Naive B cell (primary cell): ENCODE measurements at regions not wholly inside any gene's neighbourhood (a gene's known extent, or its start where the extent isn't known, plus 50 kb on each side); places are given as distances from the start of the nearest gene placed in this dataset.
A peak's percentile ranks its signal among the peaks of the same experiment; 100 is the strongest.

ENCODE experiments used
- ATAC-seq, 2 donors: fragments of 150-1000 bp; cut with Tn5 transposase; 2 replicates each; pipeline ENCODE4 v1.10.0; 2021; ENCODE audit warnings: low read depth in 2 of 2, mild to moderate bottlenecking in 2 of 2, moderate library complexity in 2 of 2
- DNase-seq: peaks from one replicate; pipeline ENCODE4 v3.0.0; 2022
- H3K27ac Mint-ChIP-seq, 6 donors: one replicate each; pipeline ENCODE4 v1.8.0; 2020 to 2022; ENCODE audit warnings: mild to moderate bottlenecking in 6 of 6, mixed read lengths in 6 of 6, moderate library complexity in 5 of 6, inconsistent platforms in 2 of 6
- H3K27me3 Mint-ChIP-seq, 3 donors: one replicate each; pipeline ENCODE4 v1.8.0; 2021 to 2022; ENCODE audit warnings: mixed read lengths in 3 of 3, mild to moderate bottlenecking in 1 of 3
- H3K36me3 Mint-ChIP-seq, 2 donors: one replicate each; pipeline ENCODE4 v1.8.0; 2020 to 2022; ENCODE audit warnings: mixed read lengths in 2 of 2, inconsistent platforms in 1 of 2, mild to moderate bottlenecking in 1 of 2
- H3K4me1 Mint-ChIP-seq, 3 donors: one replicate each; pipeline ENCODE4 v1.8.0; 2020 to 2022; ENCODE audit warnings: mixed read lengths in 3 of 3, inconsistent platforms in 1 of 3, mild to moderate bottlenecking in 1 of 3, moderate library complexity in 1 of 3
- H3K4me3 Mint-ChIP-seq, 8 donors: one replicate each; pipeline ENCODE4 v1.8.0; 2020 to 2022; ENCODE audit warnings: mild to moderate bottlenecking in 8 of 8, mixed read lengths in 8 of 8, moderate library complexity in 8 of 8, inconsistent platforms in 2 of 8
- H3K9me3 Mint-ChIP-seq, 7 donors: one replicate each; pipeline ENCODE4 v1.8.0; 2020 to 2022; ENCODE audit warnings: mixed read lengths in 7 of 7, mild to moderate bottlenecking in 5 of 7, inconsistent platforms in 2 of 7, moderate library complexity in 1 of 7

DNA sequence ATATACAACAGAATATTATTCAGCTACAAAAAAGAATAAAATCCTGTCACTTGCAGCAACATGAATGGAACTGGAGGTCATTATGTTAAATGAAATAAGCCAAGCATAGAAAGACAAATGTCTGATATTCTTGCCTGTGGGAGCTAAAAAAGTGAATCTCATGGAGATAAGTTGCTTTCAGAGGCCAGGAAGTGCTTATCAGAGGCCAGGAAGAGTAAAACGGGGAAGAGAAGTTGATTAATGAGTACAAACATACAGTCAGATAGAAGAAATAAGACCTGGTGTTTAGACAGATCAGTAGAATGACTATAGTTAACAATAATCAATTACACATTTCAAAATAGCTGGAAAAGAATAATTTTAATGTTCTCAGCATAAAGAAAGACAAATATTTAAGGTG, 54.4 kb upstream of the CPHXL start:
- H3K9me3 Mint-ChIP-seq = no peaks in the 10 kb centered on the region
- H3K36me3 Mint-ChIP-seq = no peaks in the 10 kb centered on the region
- H3K27ac Mint-ChIP-seq = no peak overlapping the region
- no peak for DNase-seq
- H3K4me1 Mint-ChIP-seq = no peaks in the 10 kb centered on the region
- no peak for ATAC-seq
- no peak overlapping the region for H3K4me3 Mint-ChIP-seq
- H3K27me3 Mint-ChIP-seq = peaks cover 42 to 69% (median 59%) of the 10 kb centered on the region in 3 donors

DNA sequence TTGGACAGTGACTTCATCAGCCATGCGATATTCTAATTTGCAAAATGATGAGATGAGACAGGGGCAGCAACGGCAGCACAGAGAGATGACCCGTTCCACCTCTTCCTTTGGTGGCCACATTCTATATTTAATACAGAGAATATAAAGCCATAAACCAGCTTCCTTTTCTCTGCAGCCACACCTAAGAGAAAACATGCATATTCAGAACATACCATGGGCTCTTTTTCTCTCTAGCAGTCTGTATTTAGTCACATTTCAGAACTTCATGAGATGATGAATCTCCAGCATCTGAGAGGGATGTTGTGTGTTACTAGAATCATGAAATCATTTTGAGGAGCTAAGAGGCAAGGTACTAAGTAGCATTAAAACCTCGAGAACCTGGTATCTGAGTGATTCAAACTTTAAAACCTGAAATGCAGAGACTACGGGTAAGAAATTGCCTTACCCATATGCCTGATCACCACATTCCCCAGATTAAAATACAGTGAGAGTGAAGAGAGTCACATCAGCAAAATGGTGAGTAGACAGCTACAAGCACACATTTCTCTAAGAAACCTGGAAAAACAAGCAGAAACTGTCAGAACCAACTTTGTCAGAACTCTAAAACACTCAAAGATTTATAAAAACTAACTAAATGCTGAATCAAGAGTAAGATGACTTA, 55.5 kb upstream of the CPHXL start:
- Mint-ChIP-seq H3K27ac (no peak overlapping the region), H3K9me3 (no peaks in the 10 kb centered on the region), H3K36me3 (no peaks in the 10 kb centered on the region), H3K27me3 (peaks cover 35 to 65% (median 56%) of the 10 kb centered on the region in 3 donors), H3K4me1 (no peaks in the 10 kb centered on the region), H3K4me3 (no peak overlapping the region)
- ATAC-seq = no peak
- no peak for DNase-seq

DNA sequence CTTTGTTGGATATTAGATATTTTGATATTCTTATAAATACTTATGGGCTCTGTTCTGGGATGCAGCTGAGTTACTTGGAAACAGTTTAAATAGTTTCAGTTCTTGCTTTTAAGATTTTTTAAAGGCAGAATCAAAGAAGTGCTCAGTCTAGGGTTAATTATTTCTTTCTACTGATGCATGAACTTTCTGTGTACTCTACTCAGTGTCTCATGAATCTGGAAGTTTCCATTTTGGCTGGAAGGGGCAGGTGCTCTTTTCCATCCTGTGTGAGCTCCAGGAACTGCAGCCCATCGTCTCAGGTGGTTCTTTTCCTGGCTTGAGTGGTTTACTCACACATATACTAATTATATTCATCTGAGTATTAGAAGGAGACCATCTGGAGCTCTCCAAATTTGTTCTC, 61.1 kb upstream of the CPHXL start:
- DNase-seq (no peak), ATAC-seq (no peak)
- Mint-ChIP-seq H3K9me3 (no peaks in the 10 kb centered on the region), H3K27me3 (peaks cover 37 to 65% (median 49%) of the 10 kb centered on the region in 3 donors), H3K4me3 (no peak overlapping the region), H3K36me3 (no peaks in the 10 kb centered on the region), H3K4me1 (no peaks in the 10 kb centered on the region), H3K27ac (no peak overlapping the region)

DNA sequence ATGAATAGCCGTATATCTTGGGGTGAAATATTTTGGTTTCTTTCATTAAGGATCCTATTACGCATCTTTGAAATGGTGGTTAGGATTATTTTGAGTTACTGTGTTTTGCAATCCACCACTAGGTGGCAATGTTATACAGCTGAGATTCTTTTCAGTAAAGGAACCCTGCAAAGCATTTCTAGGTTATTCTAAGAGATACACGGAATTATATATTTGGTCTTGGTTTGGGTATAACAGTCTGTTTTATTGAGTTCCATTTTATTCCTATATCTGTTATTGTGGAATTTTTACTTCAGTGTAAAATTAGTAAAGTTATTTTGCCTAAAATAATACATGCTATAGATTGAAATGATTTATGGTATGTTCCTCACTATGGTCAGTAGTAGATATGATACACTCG, 62.9 kb upstream of the CPHXL start:
- H3K4me3 Mint-ChIP-seq = no peak overlapping the region
- no peaks in the 10 kb centered on the region for H3K4me1 Mint-ChIP-seq
- peaks cover 24 to 57% (median 38%) of the 10 kb centered on the region in 3 donors for H3K27me3 Mint-ChIP-seq
- no peaks in the 10 kb centered on the region for H3K9me3 Mint-ChIP-seq
- no peak for ATAC-seq
- no peaks in the 10 kb centered on the region for H3K36me3 Mint-ChIP-seq
- peak; percentile 15 for DNase-seq
- H3K27ac Mint-ChIP-seq = no peak overlapping the region

DNA sequence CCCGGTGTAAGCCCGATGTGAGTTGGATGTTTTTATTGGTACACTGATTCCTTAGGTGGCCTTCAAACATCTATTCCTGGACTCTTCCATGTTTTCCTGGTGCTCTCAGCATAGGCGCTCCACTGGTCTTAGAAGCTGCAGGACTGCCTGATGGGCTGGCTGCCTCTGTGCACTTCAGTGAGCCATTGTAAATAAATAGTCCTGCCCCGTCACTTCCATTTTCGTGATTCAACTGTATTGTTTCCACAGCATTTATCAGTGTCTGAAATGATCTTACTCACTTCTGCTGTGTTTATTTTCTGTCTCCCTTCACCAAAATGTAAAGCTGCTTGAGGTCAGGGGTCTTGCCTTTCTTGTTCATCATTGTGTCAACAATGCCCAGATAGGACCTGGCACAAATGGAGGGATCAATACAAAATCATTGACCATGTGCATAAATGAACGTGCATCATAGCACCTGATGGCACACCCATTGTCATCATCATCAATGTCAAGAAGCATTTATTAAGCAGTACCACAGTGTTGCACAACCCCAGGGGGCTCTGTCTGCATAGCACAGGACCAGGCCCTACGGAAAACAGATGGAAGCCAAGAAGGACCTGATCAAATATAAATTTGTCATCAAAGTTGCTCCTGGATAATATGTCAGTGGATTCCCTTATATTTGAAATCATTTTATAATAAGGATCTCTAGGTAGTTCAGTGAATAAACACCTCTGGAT, 66.6 kb upstream of the CPHXL start:
- Mint-ChIP-seq H3K36me3 (no peaks in the 10 kb centered on the region), H3K4me1 (no peaks in the 10 kb centered on the region), H3K27ac (no peak overlapping the region), H3K9me3 (peaks cover 0 to 7% (median 3%) of the 10 kb centered on the region in 7 donors), H3K27me3 (peaks cover 16 to 46% (median 37%) of the 10 kb centered on the region in 3 donors), H3K4me3 (no peak overlapping the region)
- ATAC-seq (no peak), DNase-seq (no peak)

DNA sequence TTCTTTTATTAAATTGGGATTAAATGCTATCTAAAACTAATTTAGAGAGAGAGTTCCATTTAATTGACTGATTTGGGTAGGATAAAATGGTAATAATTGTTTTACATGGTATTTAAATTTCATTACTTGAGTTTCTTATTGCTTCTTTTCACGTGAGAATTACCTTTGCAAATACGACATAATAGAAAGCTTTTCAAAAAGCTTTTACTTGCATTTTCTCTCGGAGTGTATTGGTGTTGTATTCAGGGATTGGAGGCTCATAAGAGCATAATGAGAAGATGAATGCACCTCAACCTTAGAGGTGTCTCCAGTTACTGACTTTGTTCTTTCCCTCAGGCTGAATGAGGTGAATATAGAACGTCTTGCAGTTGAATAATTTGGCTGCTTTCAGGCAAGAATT, 67.4 kb upstream of the CPHXL start:
- Mint-ChIP-seq H3K36me3 (no peaks in the 10 kb centered on the region), H3K4me3 (no peak overlapping the region), H3K27ac (no peak overlapping the region), H3K9me3 (peaks cover 0 to 7% (median 3%) of the 10 kb centered on the region in 7 donors), H3K4me1 (no peaks in the 10 kb centered on the region), H3K27me3 (peaks cover 18 to 41% (median 37%) of the 10 kb centered on the region in 3 donors)
- DNase-seq = no peak
- no peak for ATAC-seq

DNA sequence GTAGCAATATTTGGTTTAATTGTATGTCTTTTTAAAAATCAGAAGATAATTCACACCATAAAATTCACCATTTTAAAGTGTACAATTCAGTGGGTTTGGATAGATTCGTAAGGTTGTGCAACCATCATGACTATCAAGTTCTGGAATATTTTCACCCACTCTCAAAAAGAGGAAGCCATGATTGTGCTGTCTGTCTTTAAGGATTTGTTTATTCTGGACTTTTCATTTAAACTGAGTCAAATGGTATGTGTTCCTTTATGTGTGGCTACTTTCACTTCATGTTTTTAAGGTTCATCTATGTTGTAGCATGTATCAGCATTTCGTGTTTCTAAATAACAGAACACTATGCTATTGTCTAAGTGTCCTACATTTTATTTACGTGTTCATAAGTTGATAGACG, 68.1 kb upstream of the CPHXL start:
- DNase-seq (no peak), ATAC-seq (no peak)
- Mint-ChIP-seq H3K27me3 (peaks cover 21 to 44% (median 33%) of the 10 kb centered on the region in 3 donors), H3K27ac (no peak overlapping the region), H3K4me1 (no peaks in the 10 kb centered on the region), H3K36me3 (no peaks in the 10 kb centered on the region), H3K4me3 (no peak overlapping the region), H3K9me3 (peaks cover 0 to 7% (median 3%) of the 10 kb centered on the region in 7 donors)

DNA sequence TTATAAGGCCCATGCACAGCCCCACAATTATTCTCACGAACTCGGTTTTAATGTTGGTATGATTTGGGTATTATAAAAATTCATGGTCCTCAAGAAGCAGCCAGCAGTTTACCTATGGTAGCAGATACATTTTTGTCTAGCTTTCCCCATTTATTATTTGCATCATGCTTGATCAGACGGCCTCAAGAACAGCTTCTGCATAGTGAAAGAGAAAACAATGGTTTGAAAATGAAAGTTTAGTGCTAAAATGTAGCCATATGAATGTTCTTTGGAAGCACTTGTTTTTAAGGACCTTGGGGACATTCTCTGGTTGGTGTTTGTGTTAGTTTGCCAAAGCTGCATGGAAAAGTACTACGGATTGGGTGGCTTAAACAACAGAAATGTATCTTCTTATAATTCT, 72.4 kb upstream of the CPHXL start:
- no peak overlapping the region for H3K4me3 Mint-ChIP-seq
- H3K36me3 Mint-ChIP-seq = no peaks in the 10 kb centered on the region
- H3K27me3 Mint-ChIP-seq = peaks cover 12 to 31% (median 16%) of the 10 kb centered on the region in 3 donors
- H3K27ac Mint-ChIP-seq = no peak overlapping the region
- H3K9me3 Mint-ChIP-seq = peaks cover 0 to 7% (median 3%) of the 10 kb centered on the region in 7 donors
- ATAC-seq (no peak), DNase-seq (no peak)
- H3K4me1 Mint-ChIP-seq = no peaks in the 10 kb centered on the region

DNA sequence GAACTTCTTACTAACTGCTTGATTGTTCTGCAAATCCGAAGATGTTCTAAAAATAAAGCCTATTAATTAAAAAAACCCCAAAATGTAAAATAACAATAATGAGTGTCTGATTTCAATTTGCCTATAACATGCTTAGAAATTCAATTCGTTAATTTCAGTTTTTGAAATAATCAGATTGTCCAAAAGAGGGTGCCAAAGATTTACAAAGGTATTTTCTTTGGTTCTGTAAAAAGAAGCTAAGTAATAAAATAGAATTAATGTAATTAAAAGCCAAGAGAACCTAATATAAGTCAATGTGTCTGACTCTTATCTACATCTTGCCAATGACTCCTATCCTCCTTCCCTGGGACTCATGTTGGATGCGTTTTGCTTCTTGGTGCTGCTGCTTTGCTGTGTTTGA, 75.0 kb upstream of the CPHXL start:
- DNase-seq (no peak), ATAC-seq (no peak)
- peaks cover 20 to 42% (median 30%) of the 10 kb centered on the region in 3 donors for H3K27me3 Mint-ChIP-seq
- peaks cover 0 to 3% (median under 1%) of the 10 kb centered on the region in 7 donors for H3K9me3 Mint-ChIP-seq
- no peak overlapping the region for H3K4me3 Mint-ChIP-seq
- peak overlapping the region in 1 of 6 donors; percentile 6 for H3K27ac Mint-ChIP-seq
- H3K4me1 Mint-ChIP-seq = no peaks in the 10 kb centered on the region
- no peaks in the 10 kb centered on the region for H3K36me3 Mint-ChIP-seq

DNA sequence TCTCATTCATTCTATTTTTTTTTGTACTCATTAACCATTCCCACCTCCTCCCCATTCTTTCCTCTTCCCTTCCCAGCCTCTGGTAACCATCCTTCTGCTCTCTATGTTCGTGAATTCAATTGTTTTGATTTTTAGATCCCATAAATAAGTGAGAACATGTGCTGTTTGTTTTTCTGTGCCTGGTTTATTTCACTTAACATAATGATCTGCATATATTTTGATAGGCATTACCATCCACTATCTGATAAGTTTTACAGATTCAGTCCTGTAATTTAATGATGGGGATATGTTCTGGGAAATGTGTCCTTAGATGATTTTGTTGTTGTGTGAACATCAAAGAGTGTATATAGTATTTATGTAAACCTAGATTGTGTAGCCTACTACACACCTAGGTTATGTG, 77.5 kb upstream of the CPHXL start:
- peak overlapping the region in 1 of 8 donors; percentile 11 for H3K4me3 Mint-ChIP-seq
- no peaks in the 10 kb centered on the region for H3K4me1 Mint-ChIP-seq
- H3K36me3 Mint-ChIP-seq = no peaks in the 10 kb centered on the region
- no peak overlapping the region for H3K27ac Mint-ChIP-seq
- no peak for ATAC-seq
- peaks cover 19 to 31% (median 29%) of the 10 kb centered on the region in 3 donors for H3K27me3 Mint-ChIP-seq
- H3K9me3 Mint-ChIP-seq = no peaks in the 10 kb centered on the region
- DNase-seq = no peak

DNA sequence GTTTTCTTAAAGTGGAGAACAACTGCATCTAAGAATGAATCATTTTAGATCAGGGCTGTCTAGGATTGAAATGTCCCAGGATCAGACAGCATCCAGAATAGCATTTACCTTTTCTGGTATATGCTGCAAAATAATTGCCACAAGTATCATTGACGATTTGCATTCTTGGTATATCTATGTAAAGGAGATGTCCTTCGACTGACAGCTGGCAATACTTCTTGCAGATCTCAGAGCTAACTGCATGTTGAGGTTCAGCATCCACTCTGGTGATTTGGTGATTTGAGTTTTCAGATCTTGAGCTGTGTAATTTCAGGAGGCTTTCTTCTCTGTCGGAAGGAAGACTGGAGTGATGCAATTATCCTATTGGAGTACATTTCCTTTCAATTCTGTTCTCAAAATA, 78.1 kb upstream of the CPHXL start:
- Mint-ChIP-seq H3K27me3 (peaks cover 15 to 33% (median 25%) of the 10 kb centered on the region in 3 donors), H3K4me1 (no peaks in the 10 kb centered on the region), H3K27ac (no peak overlapping the region), H3K9me3 (no peaks in the 10 kb centered on the region), H3K4me3 (no peak overlapping the region), H3K36me3 (no peaks in the 10 kb centered on the region)
- ATAC-seq (no peak), DNase-seq (no peak)

DNA sequence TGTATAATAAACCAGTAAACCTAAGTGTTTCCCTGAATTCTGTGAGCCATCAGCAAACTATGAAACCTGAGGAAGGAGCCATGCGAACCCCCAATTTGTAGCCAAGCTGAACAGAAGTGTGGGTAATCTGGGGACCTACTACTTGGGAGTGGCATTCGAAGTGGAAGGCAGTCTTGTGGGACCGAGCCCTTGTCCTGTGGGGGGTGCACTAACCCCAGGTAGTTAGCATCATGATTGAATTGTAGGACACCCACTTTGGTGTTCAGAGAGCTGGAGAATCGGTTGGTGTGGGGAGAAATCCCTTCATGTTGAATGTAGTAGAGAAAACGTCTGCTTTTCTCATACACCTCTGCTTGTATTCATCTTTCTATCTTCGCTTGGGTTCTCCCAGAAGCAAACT, 79.7 kb upstream of the CPHXL start:
- no peak for ATAC-seq
- Mint-ChIP-seq H3K4me1 (no peaks in the 10 kb centered on the region), H3K27me3 (peaks cover 22 to 48% (median 26%) of the 10 kb centered on the region in 3 donors), H3K4me3 (no peak overlapping the region), H3K9me3 (no peaks in the 10 kb centered on the region), H3K36me3 (no peaks in the 10 kb centered on the region), H3K27ac (no peak overlapping the region)
- DNase-seq = no peak

DNA sequence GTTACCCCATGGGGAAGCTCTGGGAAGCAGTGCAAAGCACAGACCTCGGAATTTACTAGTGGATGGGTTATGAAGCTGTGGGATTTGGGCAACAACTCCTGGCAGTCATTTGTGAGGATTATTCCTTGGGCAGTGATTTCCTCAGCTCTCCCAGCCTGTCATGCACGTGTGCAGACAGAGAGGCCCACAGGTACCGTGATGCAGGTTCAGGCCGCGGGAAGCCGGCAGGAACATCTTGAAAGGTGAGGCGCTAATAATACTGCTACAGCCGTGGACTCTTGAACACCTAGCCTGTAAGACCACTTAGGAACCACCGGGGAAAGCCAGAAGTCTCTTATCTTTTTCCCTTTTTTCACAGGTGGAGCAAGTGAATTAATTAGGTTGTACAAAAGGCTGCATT, 80.2 kb upstream of the CPHXL start:
- H3K36me3 Mint-ChIP-seq = no peaks in the 10 kb centered on the region
- no peak overlapping the region for H3K27ac Mint-ChIP-seq
- H3K27me3 Mint-ChIP-seq = peaks cover 20 to 49% (median 29%) of the 10 kb centered on the region in 3 donors
- H3K4me3 Mint-ChIP-seq = no peak overlapping the region
- DNase-seq (no peak), ATAC-seq (no peak)
- H3K9me3 Mint-ChIP-seq = no peaks in the 10 kb centered on the region
- no peaks in the 10 kb centered on the region for H3K4me1 Mint-ChIP-seq

DNA sequence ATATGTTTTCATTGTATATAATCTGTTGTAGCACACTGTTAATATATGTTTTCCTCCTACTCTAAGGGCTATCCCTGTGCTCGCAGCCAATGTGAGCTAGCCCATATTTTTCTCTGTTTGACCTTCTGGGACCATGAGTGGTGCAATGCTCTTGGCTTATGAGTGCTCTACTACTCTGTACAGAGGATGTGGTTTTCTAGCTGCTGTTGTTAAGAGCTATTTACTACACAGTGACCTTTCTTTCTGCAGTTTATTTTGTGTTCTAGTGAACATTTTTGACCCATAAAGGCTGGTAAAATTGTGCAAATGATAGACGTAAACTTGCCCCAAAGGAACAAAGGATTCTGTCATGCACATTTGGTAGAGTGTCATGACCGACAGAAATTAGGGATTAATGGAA, 84.1 kb upstream of the CPHXL start:
- ATAC-seq (no peak), DNase-seq (no peak)
- Mint-ChIP-seq H3K9me3 (no peaks in the 10 kb centered on the region), H3K27me3 (peaks cover 22 to 37% (median 26%) of the 10 kb centered on the region in 3 donors), H3K4me3 (no peak overlapping the region), H3K36me3 (no peaks in the 10 kb centered on the region), H3K4me1 (no peaks in the 10 kb centered on the region), H3K27ac (no peak overlapping the region)
